ENCODE measurements at regions not wholly inside any gene's neighbourhood (a gene's known extent, or its start where the extent isn't known, plus 50 kb on each side); places are given as distances from the start of the nearest gene placed in this dataset.
"Not testable (repeated sequence)": the region's sequence is repeated elsewhere in the genome, so short reads cannot be mapped to it uniquely, and the experiment has no call there.

GRCh38 chr1:191702124-191702523, 456.1 kb upstream of the RGS18 start:
- whole genome bisulfite sequencing, 2 donors, result 38 to 74% methylated on average over 2 of the region's 2 CpGs
- no peak for DNase-seq
- TF ChIP-seq POLR2AphosphoS5 (IDR thresholded peaks at IDR 0.05), result no peak
- no peak for TF ChIP-seq POLR2A (IDR thresholded peaks at IDR 0.05)
- no peak for TF ChIP-seq EP300 (IDR thresholded peaks at IDR 0.05)

GRCh38 chr1:191707288-191707687, 451.0 kb upstream of the RGS18 start:
- Histone ChIP-seq H3K36me3 (no peaks in the 10 kb centered on the region), H3K27me3 (no peaks in the 10 kb centered on the region), H3K9me3 (no peaks in the 10 kb centered on the region), H3K27ac (no peak overlapping the region), H3K4me3 (no peak overlapping the region), H3K4me1 (no peaks in the 10 kb centered on the region)
- DNase-seq, result no peak
- TF ChIP-seq EP300 (IDR thresholded peaks at IDR 0.05) (no peak), CTCF (IDR thresholded peaks at IDR 0.05) (no peak), POLR2AphosphoS5 (IDR thresholded peaks at IDR 0.05) (no peak), POLR2A (IDR thresholded peaks at IDR 0.05) (no peak)
- intact Hi-C loops (cut with DNase I), result no loop called here
- WGBS, 2 donors, result 71 to 76% methylated on average over 2 of the region's 2 CpGs

More at GRCh38 chr1:191702124-191702523, 456.1 kb upstream of the RGS18 start:
- H3K4me3 ChIP-seq, result no peak overlapping the region
- H3K4me1 ChIP-seq, result no peaks in the 10 kb centered on the region
- H3K27ac ChIP-seq, result no peak overlapping the region
- no peaks in the 10 kb centered on the region for H3K36me3 ChIP-seq
- no peaks in the 10 kb centered on the region for H3K27me3 ChIP-seq
- intact Hi-C loops (cut with DNase I), result no loop called here
- H3K9me3 ChIP-seq, result no peaks in the 10 kb centered on the region

- peaks cover 0 to 7% (median 0%) of the 10 kb centered on the region in 4 donors for H3K4me1 ChIP-seq
- H3K27ac ChIP-seq, result no peak overlapping the region
- H3K9me3 ChIP-seq, result no peaks in the 10 kb centered on the region
- no peak overlapping the region for H3K4me3 ChIP-seq
- TF ChIP-seq POLR2A (IDR thresholded peaks at IDR 0.05), result no peak
- TF ChIP-seq POLR2AphosphoS5 (IDR thresholded peaks at IDR 0.05), result no peak
- TF ChIP-seq EP300 (IDR thresholded peaks at IDR 0.05), result no peak
- TF ChIP-seq CTCF (IDR thresholded peaks at IDR 0.05), result no peak
- no peaks in the 10 kb centered on the region for H3K27me3 ChIP-seq
- intact Hi-C loops (cut with DNase I), result no loop called here
- WGBS, 2 donors, result 77 to 81% methylated on average over 2 of the region's 2 CpGs
- DNase-seq, result no peak
- no peaks in the 10 kb centered on the region for H3K36me3 ChIP-seq
These were observed 449.0 kb upstream of the RGS18 start for GRCh38 chr1:191709215-191709614.

- DNase-seq, result no peak
- Histone ChIP-seq H3K27me3 (no peaks in the 10 kb centered on the region), H3K9me3 (no peaks in the 10 kb centered on the region), H3K4me1 (peaks cover 0 to 7% (median 0%) of the 10 kb centered on the region in 4 donors), H3K27ac (peak overlapping the region in 3 of 4 donors; percentile 46 to 60 (median 51)), H3K4me3 (no peak overlapping the region), H3K36me3 (no peaks in the 10 kb centered on the region)
- intact Hi-C loops (cut with DNase I), result no loop called here
- TF ChIP-seq POLR2AphosphoS5 (IDR thresholded peaks at IDR 0.05) (peak; percentile 41 to 79 (median 65)), POLR2A (IDR thresholded peaks at IDR 0.05) (no peak), EP300 (IDR thresholded peaks at IDR 0.05) (peak in 3 of 4 donors; percentile 42 to 86 (median 50)), CTCF (IDR thresholded peaks at IDR 0.05) (no peak)
- 79 to 80% methylated on average over 6 of the region's 6 CpGs for WGBS, 2 donors
These were observed 446.3 kb upstream of the RGS18 start for GRCh38 chr1:191711961-191712360.

- Histone ChIP-seq H3K27me3 (no peaks in the 10 kb centered on the region), H3K9me3 (no peaks in the 10 kb centered on the region), H3K4me1 (peaks cover 0 to 7% (median 0%) of the 10 kb centered on the region in 4 donors), H3K4me3 (no peak overlapping the region), H3K36me3 (no peaks in the 10 kb centered on the region), H3K27ac (no peak overlapping the region)
- WGBS, 2 donors, result 63 to 75% methylated on average over 2 of the region's 2 CpGs
- no peak for TF ChIP-seq EP300 (IDR thresholded peaks at IDR 0.05)
- DNase-seq, result no peak
- intact Hi-C loops (cut with DNase I), result no loop called here
These were observed 443.4 kb upstream of the RGS18 start for GRCh38 chr1:191714845-191715244.

GRCh38 chr1:191729742-191730141, 428.5 kb upstream of the RGS18 start:
- intact Hi-C loops (cut with DNase I), result no loop called here
- no peak for TF ChIP-seq CTCF (IDR thresholded peaks at IDR 0.05)
- no peak for TF ChIP-seq POLR2AphosphoS5 (IDR thresholded peaks at IDR 0.05)
- no peak for TF ChIP-seq EP300 (IDR thresholded peaks at IDR 0.05)
- no peak for TF ChIP-seq POLR2A (IDR thresholded peaks at IDR 0.05)
- no peak for DNase-seq
- H3K27me3 ChIP-seq, result no peaks in the 10 kb centered on the region
- no peaks in the 10 kb centered on the region for H3K36me3 ChIP-seq
- no peaks in the 10 kb centered on the region for H3K4me1 ChIP-seq
- peaks cover 0 to 1% (median 0%) of the 10 kb centered on the region in 4 donors for H3K9me3 ChIP-seq
- WGBS, 2 donors, result 63 to 80% methylated on average over 3 of the region's 3 CpGs
- no peak overlapping the region for H3K27ac ChIP-seq
- no peak overlapping the region for H3K4me3 ChIP-seq

GRCh38 chr1:191731608-191732302, 426.5 kb upstream of the RGS18 start:
- H3K36me3 ChIP-seq; DNase-seq; H3K4me3 ChIP-seq; H3K27ac ChIP-seq; H3K9me3 ChIP-seq; intact Hi-C loops (cut with DNase I); H3K27me3 ChIP-seq; H3K4me1 ChIP-seq: not testable (repeated sequence)
- WGBS, 2 donors, result 92 to 96% methylated on average over 49 of the region's 49 CpGs
